Naive thymus-derived CD4-positive, alpha-beta T cell (primary cell): ENCODE measurements at regions not wholly inside any gene's neighbourhood (a gene's known extent, or its start where the extent isn't known, plus 50 kb on each side); places are given as distances from the start of the nearest gene placed in this dataset.

Experiments
- ATAC-seq: fragments of 150-1000 bp; cut with Tn5 transposase; 2 replicates; pipeline ENCODE4 v1.10.0; 2021; ENCODE audit warnings: mild to moderate bottlenecking, moderate library complexity
- CTCF ChIA-PET: fragments of 350-600 bp; sonication (Branson Sonifier 250); formaldehyde crosslinking; loops from one replicate; lab custom pipeline; 2021; ENCODE audit warnings: antibody characterized with exemption; lab: Charles Lee
- POLR2A ChIA-PET: fragments of 350-600 bp; sonication (Branson Sonifier 250); formaldehyde crosslinking; loops from one replicate; lab custom pipeline; 2021; ENCODE audit warnings: antibody characterized with exemption, inconsistent platforms; lab: Charles Lee
- DNase-seq, 9 donors: peaks; one replicate each; pipeline versions ENCODE4 v3.0.0 to v3.0.0-alpha.2; 2020 to 2022; ENCODE audit warnings: mixed read lengths in 1 of 9
- H3K27ac ChIP-seq: one replicate; pipeline ENCODE4 v1.7.0; 2013; ENCODE audit warnings: mild to moderate bottlenecking, low read depth, low read length, moderate library complexity
- H3K27me3 ChIP-seq, 2 donors: one replicate each; pipeline ENCODE4 v1.7.0; 2013; ENCODE audit warnings: low read length in 2 of 2, mild to moderate bottlenecking in 2 of 2, moderate library complexity in 2 of 2; ENCODE audit not compliant: control insufficient read depth in 2 of 2, insufficient read depth in 2 of 2
- H3K36me3 ChIP-seq, 3 experiments: 1 replicate in 2 of 3; 2 replicates in 1 of 3; pipeline ENCODE4 v1.7.0; 2013; ENCODE audit warnings: low read length in 3 of 3, mild to moderate bottlenecking in 3 of 3, moderate library complexity in 1 of 3; ENCODE audit not compliant: insufficient read depth in 3 of 3, control insufficient read depth in 2 of 3
- H3K4me1 ChIP-seq, 2 donors: one replicate each; pipeline ENCODE4 v1.7.0; 2013; ENCODE audit warnings: low read length in 2 of 2, mild to moderate bottlenecking in 2 of 2, moderate library complexity in 1 of 2; ENCODE audit not compliant: control insufficient read depth in 2 of 2, insufficient read depth in 2 of 2
- H3K4me3 ChIP-seq: 2 replicates; pipeline ENCODE4 v1.7.0; 2013; ENCODE audit warnings: mild to moderate bottlenecking, low read length
- H3K9me3 ChIP-seq, 3 experiments: 1 replicate in 2 of 3; 2 replicates in 1 of 3; pipeline ENCODE4 v1.7.0; 2013; ENCODE audit warnings: low read length in 3 of 3; ENCODE audit not compliant: control insufficient read depth in 2 of 3
- H3K27ac Mint-ChIP-seq, 9 donors: one replicate each; pipeline ENCODE4 v1.8.0; 2020 to 2022; ENCODE audit warnings: mixed read lengths in 9 of 9, mild to moderate bottlenecking in 8 of 9, moderate library complexity in 5 of 9, inconsistent platforms in 2 of 9
- H3K27me3 Mint-ChIP-seq, 5 donors: one replicate each; pipeline ENCODE4 v1.8.0; 2021 to 2022; ENCODE audit warnings: mixed read lengths in 5 of 5, mild to moderate bottlenecking in 1 of 5
- H3K36me3 Mint-ChIP-seq, 5 donors: one replicate each; pipeline ENCODE4 v1.8.0; 2020 to 2022; ENCODE audit warnings: mixed read lengths in 5 of 5, mild to moderate bottlenecking in 3 of 5, inconsistent platforms in 1 of 5
- H3K4me1 Mint-ChIP-seq, 7 donors: one replicate each; pipeline ENCODE4 v1.8.0; 2020 to 2022; ENCODE audit warnings: mixed read lengths in 7 of 7, mild to moderate bottlenecking in 3 of 7, inconsistent platforms in 1 of 7
- H3K4me3 Mint-ChIP-seq, 10 donors: one replicate each; pipeline ENCODE4 v1.8.0; 2020 to 2022; ENCODE audit warnings: mild to moderate bottlenecking in 10 of 10, mixed read lengths in 10 of 10, moderate library complexity in 6 of 10, inconsistent platforms in 2 of 10
- H3K9me3 Mint-ChIP-seq, 11 donors: one replicate each; pipeline ENCODE4 v1.8.0; 2020 to 2022; ENCODE audit warnings: mixed read lengths in 11 of 11, mild to moderate bottlenecking in 4 of 11, inconsistent platforms in 1 of 11, moderate library complexity in 1 of 11
- intact Hi-C, 2 donors: fragments of 100-400 bp; cut with micrococcal nuclease; formaldehyde crosslinking; loops; one replicate each; pipeline ENCODE4 v1.15.1; 2023

DNA sequence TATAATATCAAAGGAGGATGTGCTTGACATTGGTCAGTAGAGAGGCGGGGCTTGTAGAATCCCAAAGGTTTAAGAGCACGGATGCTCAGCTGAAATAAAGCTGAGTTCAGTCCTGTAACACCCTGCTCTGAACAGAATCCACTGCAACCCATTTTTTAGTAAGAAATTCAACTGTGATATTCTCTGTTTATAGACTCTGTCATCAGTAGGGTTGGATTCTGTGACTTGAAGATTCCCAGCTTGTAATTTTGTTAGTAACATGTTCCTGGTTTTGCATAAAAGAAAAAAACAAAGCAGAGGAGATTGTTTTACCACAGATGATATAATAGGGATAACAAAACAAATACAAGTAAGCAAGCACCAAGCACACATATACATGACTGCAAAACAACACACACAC lies 324.6 kb upstream of the NR2F2 start:
- Histone ChIP-seq H3K36me3 (no peaks in the 10 kb centered on the region), H3K4me1 (no peaks in the 10 kb centered on the region), H3K27me3 (no peaks in the 10 kb centered on the region), H3K27ac (no peak overlapping the region), H3K9me3 (no peaks in the 10 kb centered on the region), H3K4me3 (no peak overlapping the region)
- peaks cover 0 to 8% (median 1%) of the 10 kb centered on the region in 11 donors for H3K9me3 Mint-ChIP-seq
- intact Hi-C loops = no loop called here
- H3K4me1 Mint-ChIP-seq = no peaks in the 10 kb centered on the region
- H3K36me3 Mint-ChIP-seq = no peaks in the 10 kb centered on the region
- H3K27me3 Mint-ChIP-seq = peaks cover 34 to 58% (median 39%) of the 10 kb centered on the region in 5 donors
- CTCF ChIA-PET = no interaction called here
- DNase-seq = no peak
- H3K27ac Mint-ChIP-seq = no peak overlapping the region
- POLR2A ChIA-PET = no interaction called here
- ATAC-seq = no peak
- no peak overlapping the region for H3K4me3 Mint-ChIP-seq

DNA sequence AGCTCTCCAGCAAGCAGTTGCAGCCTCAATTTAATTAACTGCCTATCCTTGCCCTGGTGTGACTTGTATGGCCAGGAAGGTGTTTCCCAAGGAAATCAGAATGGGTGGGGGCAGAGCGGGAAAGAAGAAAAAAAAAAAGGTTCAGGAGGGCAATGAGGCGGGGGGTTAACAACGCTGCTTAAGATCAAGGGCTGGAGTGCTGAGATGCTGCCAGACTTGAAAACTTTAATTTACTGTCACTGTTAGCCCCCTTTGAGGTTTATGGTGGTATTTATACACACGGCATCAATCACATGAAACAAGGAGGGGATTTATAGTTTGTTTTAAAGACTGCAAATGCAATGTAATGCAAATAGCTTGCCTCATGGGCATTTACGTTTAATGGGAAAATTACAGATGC lies 319.4 kb upstream of the NR2F2 start:
- H3K4me3 ChIP-seq = no peak overlapping the region
- H3K4me1 ChIP-seq = no peaks in the 10 kb centered on the region
- H3K27me3 ChIP-seq = no peaks in the 10 kb centered on the region
- H3K36me3 ChIP-seq = no peaks in the 10 kb centered on the region
- Mint-ChIP-seq H3K4me3 (no peak overlapping the region), H3K27me3 (peaks cover 22 to 71% (median 55%) of the 10 kb centered on the region in 5 donors), H3K9me3 (peaks cover 0 to 10% (median 3%) of the 10 kb centered on the region in 11 donors), H3K27ac (no peak overlapping the region), H3K4me1 (no peaks in the 10 kb centered on the region), H3K36me3 (no peaks in the 10 kb centered on the region)
- DNase-seq (no peak), ATAC-seq (no peak)
- intact Hi-C loops = no loop called here
- no peak overlapping the region for H3K27ac ChIP-seq
- H3K9me3 ChIP-seq = no peaks in the 10 kb centered on the region
- POLR2A ChIA-PET = interaction anchor here (0.5 kb wide), 1 partner anchor 624 kb away, joined by 3 read pairs; no protein-coding TSS in a partner anchor
- CTCF ChIA-PET = no interaction called here

DNA sequence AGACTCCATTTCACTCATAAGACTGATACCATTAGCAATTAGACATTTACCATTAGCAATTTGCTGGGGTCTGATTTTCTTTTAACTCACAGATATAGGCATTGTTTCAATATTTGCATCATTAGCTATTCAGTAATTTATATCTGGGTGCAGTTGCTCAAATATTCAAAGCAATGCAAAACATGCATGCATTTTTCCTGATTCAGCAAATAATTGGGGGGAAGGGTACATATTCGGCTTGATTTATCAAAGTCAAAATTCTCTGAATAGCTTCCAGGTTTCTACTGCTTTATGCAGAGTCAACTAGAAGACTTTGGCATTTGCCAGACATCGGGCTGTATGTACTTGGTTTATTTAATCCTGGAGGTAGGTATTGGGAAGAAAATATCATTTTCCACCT lies 315.6 kb upstream of the NR2F2 start:
- H3K27ac ChIP-seq = no peak overlapping the region
- H3K9me3 ChIP-seq = no peaks in the 10 kb centered on the region
- no peak for ATAC-seq
- H3K9me3 Mint-ChIP-seq = peaks cover 0 to 5% (median 2%) of the 10 kb centered on the region in 11 donors
- H3K4me3 Mint-ChIP-seq = no peak overlapping the region
- DNase-seq = no peak
- H3K36me3 ChIP-seq = no peaks in the 10 kb centered on the region
- H3K27ac Mint-ChIP-seq = no peak overlapping the region
- no peaks in the 10 kb centered on the region for H3K36me3 Mint-ChIP-seq
- H3K4me3 ChIP-seq = no peak overlapping the region
- H3K27me3 ChIP-seq = no peaks in the 10 kb centered on the region
- no peaks in the 10 kb centered on the region for H3K4me1 Mint-ChIP-seq
- ChIA-PET POLR2A (no interaction called here), CTCF (no interaction called here)
- peaks cover 16 to 61% (median 53%) of the 10 kb centered on the region in 5 donors for H3K27me3 Mint-ChIP-seq
- H3K4me1 ChIP-seq = no peaks in the 10 kb centered on the region
- intact Hi-C loops = no loop called here

DNA sequence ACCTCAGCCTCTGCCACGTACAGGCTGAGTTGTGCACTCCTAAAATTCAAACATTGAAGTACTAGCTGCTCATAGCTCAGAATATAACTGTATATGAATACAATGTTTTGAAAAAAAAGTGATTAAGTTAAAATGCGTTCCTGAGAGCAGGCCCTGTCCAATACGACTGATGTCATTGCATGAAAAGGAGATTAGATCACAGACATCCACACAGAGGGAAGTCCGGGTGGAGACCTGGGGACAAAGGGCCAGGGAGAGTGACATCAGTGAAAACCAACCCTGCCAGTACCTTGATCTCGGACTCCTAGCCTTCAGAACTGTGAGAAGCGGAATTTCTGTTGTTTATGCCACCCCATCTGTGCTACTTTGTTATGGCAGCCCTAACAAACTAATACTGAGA lies 311.4 kb upstream of the NR2F2 start:
- Mint-ChIP-seq H3K36me3 (peaks cover 0 to 4% (median 0%) of the 10 kb centered on the region in 5 donors), H3K27me3 (peaks cover 10 to 51% (median 33%) of the 10 kb centered on the region in 5 donors), H3K4me1 (no peaks in the 10 kb centered on the region), H3K9me3 (peaks cover 0 to 8% (median 2%) of the 10 kb centered on the region in 11 donors), H3K4me3 (no peak overlapping the region), H3K27ac (no peak overlapping the region)
- H3K4me1 ChIP-seq = no peaks in the 10 kb centered on the region
- no peak for DNase-seq
- H3K36me3 ChIP-seq = no peaks in the 10 kb centered on the region
- ATAC-seq = no peak
- POLR2A ChIA-PET = no interaction called here
- H3K27ac ChIP-seq = no peak overlapping the region
- H3K27me3 ChIP-seq = no peaks in the 10 kb centered on the region
- no peak overlapping the region for H3K4me3 ChIP-seq
- CTCF ChIA-PET = no interaction called here
- no peaks in the 10 kb centered on the region for H3K9me3 ChIP-seq
- intact Hi-C loops = no loop called here

DNA sequence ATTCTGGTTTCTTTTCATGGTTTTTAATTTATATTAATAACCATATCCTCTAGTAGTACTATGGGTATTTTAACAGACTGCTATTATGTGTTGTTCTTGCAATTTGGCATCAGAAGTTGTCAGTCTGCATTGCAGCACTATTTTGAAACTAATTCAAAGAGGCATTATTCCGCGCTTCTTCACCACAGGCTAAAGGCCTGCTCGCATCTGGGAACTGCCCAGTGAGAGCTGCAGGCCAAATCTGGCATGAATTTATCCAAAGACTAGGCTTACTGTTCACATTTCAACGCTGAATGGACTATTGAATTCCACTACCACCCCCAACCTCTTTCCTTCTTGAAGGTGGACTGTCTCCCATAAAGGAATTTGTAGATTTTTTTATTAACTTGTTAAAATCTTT lies 310.4 kb upstream of the NR2F2 start:
- no peaks in the 10 kb centered on the region for H3K36me3 ChIP-seq
- no peak overlapping the region for H3K27ac Mint-ChIP-seq
- no peaks in the 10 kb centered on the region for H3K4me1 Mint-ChIP-seq
- peaks cover 5 to 47% (median 27%) of the 10 kb centered on the region in 5 donors for H3K27me3 Mint-ChIP-seq
- no peak overlapping the region for H3K4me3 Mint-ChIP-seq
- ChIA-PET POLR2A (no interaction called here), CTCF (no interaction called here)
- DNase-seq (no peak), ATAC-seq (no peak)
- H3K9me3 Mint-ChIP-seq = peaks cover 0 to 8% (median 2%) of the 10 kb centered on the region in 11 donors
- H3K27me3 ChIP-seq = no peaks in the 10 kb centered on the region
- intact Hi-C loops = no loop called here
- H3K36me3 Mint-ChIP-seq = peaks cover 0 to 4% (median 0%) of the 10 kb centered on the region in 5 donors
- H3K4me1 ChIP-seq = no peaks in the 10 kb centered on the region
- H3K4me3 ChIP-seq = no peak overlapping the region
- no peaks in the 10 kb centered on the region for H3K9me3 ChIP-seq
- no peak overlapping the region for H3K27ac ChIP-seq

DNA sequence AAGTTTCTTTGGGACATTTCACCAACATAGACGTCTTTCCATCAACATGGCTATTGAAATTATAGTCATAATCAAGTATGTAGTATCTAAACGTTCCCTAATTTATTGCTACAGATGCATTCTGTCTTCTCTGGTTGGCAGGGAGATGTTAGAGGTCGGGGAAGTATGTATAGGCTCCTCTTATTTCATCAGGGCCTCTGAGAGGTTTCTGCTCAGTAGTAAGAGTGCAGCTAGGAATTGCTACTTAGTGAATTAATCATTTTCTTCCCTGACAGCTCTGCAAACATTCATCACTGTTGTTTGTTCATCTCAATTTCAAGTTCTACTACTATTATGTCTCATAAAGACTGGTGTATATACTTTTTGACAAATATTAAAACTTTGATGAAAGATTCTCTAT lies 309.7 kb upstream of the NR2F2 start:
- peaks cover 0 to 8% (median 2%) of the 10 kb centered on the region in 11 donors for H3K9me3 Mint-ChIP-seq
- POLR2A ChIA-PET = no interaction called here
- H3K4me3 Mint-ChIP-seq = no peak overlapping the region
- ATAC-seq = no peak
- Histone ChIP-seq H3K36me3 (no peaks in the 10 kb centered on the region), H3K4me3 (no peak overlapping the region), H3K27ac (no peak overlapping the region), H3K4me1 (no peaks in the 10 kb centered on the region), H3K27me3 (no peaks in the 10 kb centered on the region), H3K9me3 (no peaks in the 10 kb centered on the region)
- H3K27me3 Mint-ChIP-seq = peaks cover 3 to 42% (median 21%) of the 10 kb centered on the region in 5 donors
- H3K27ac Mint-ChIP-seq = no peak overlapping the region
- CTCF ChIA-PET = no interaction called here
- H3K36me3 Mint-ChIP-seq = peaks cover 0 to 4% (median 0%) of the 10 kb centered on the region in 5 donors
- intact Hi-C loops = no loop called here
- DNase-seq = no peak
- no peaks in the 10 kb centered on the region for H3K4me1 Mint-ChIP-seq

DNA sequence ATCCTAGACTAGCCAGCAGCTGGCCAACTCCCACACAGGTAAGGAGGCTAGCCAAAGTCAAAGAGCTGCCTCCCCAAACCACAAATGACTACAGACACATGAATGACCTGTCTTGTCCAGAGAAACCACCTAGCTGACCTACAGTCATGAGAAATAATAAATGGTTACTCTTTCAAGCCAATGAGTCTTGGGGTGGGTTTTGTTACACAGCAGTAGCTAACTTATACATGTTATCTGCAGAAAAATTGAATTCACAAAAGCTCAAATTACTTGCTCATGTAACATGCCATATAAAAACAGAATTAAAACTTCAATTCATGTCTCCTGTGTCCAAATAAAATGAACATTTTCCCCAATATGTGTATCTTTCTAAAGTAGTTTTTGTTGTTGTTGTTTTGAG lies 307.4 kb upstream of the NR2F2 start:
- ChIA-PET POLR2A (no interaction called here), CTCF (no interaction called here)
- Mint-ChIP-seq H3K27ac (no peak overlapping the region), H3K4me1 (no peaks in the 10 kb centered on the region), H3K4me3 (no peak overlapping the region), H3K36me3 (peaks cover 0 to 4% (median 0%) of the 10 kb centered on the region in 5 donors), H3K27me3 (peaks cover 3 to 28% (median 19%) of the 10 kb centered on the region in 5 donors), H3K9me3 (peaks cover 0 to 8% (median 0%) of the 10 kb centered on the region in 11 donors)
- DNase-seq = no peak
- H3K9me3 ChIP-seq = no peaks in the 10 kb centered on the region
- intact Hi-C loops = no loop called here
- H3K27me3 ChIP-seq = no peaks in the 10 kb centered on the region
- H3K4me3 ChIP-seq = no peak overlapping the region
- no peaks in the 10 kb centered on the region for H3K36me3 ChIP-seq
- no peak overlapping the region for H3K27ac ChIP-seq
- no peaks in the 10 kb centered on the region for H3K4me1 ChIP-seq
- no peak for ATAC-seq
